Loucy (cell line): ENCODE measurements at regions not wholly inside any gene's neighbourhood (a gene's known extent, or its start where the extent isn't known, plus 50 kb on each side); places are given as distances from the start of the nearest gene placed in this dataset.

Experiments used
- EZH2phosphoT487 ChIP-seq: fragments of 200-600 bp; IDR thresholded peaks from 2 replicates; pipeline ENCODE4 v1.6.1; 2018; ENCODE audit warnings: antibody characterized with exemption, mild to moderate bottlenecking, moderate library complexity, borderline replicate concordance
- TF ChIP-seq, protein P1 (sequence below): fragments of 200-600 bp; sonication (generic); conservative IDR thresholded peaks from 2 replicates; pipeline ENCODE4 v1.5.1; 2014; ENCODE audit warnings: mild to moderate bottlenecking, antibody characterized with exemption, low read length

GRCh38 chr5:17917465-17917864 is 283.2 kb downstream of the TAF11L14 start:
- TF ChIP-seq, protein P1, sequence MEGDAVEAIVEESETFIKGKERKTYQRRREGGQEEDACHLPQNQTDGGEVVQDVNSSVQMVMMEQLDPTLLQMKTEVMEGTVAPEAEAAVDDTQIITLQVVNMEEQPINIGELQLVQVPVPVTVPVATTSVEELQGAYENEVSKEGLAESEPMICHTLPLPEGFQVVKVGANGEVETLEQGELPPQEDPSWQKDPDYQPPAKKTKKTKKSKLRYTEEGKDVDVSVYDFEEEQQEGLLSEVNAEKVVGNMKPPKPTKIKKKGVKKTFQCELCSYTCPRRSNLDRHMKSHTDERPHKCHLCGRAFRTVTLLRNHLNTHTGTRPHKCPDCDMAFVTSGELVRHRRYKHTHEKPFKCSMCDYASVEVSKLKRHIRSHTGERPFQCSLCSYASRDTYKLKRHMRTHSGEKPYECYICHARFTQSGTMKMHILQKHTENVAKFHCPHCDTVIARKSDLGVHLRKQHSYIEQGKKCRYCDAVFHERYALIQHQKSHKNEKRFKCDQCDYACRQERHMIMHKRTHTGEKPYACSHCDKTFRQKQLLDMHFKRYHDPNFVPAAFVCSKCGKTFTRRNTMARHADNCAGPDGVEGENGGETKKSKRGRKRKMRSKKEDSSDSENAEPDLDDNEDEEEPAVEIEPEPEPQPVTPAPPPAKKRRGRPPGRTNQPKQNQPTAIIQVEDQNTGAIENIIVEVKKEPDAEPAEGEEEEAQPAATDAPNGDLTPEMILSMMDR = no peak
- no peak for TF ChIP-seq EZH2phosphoT487
